ENCODE measurements at regions not wholly inside any gene's neighbourhood (a gene's known extent, or its start where the extent isn't known, plus 50 kb on each side); places are given as distances from the start of the nearest gene placed in this dataset.

DNA sequence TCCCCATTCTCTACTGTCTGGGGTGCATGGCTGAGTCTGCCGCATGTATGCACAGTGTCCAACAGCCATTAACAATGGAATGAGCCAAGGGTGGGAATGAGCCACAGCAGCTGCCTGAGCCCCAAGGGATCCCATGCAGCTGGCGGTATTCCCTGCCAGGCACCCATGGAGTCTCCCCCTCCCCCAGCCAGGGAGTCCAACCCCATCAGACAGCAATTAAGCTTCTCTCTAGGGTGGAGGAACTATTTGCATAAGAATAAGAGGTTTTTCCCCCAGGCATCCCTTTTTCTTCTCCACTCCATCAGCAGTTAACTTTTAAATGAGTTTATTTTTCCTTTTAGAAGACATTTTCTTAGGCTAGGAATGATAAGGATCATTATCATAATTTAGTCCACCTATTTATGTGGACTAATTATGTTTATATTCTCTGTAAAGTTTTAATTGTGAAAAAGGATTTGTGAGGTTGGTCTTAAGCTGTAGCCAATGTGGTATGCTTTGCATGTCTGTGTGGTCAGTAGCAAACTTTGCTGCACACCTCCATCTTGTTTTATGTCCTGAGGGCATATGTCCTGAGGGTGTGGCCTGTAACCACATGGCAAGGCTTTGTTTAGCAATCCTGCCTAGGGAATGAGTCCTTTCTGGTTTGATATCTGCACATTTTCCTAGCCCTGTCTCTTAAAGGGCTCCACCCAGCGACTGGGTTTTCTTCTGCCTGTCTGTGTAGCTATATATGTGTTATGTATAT lies 158.9 kb upstream of the OLIG3 start:
- no peaks in the 10 kb centered on the region for H3K27me3 ChIP-seq (ENCODE audit: control insufficient read depth in 2 of 2, insufficient read depth in 2 of 2, low read length in 2 of 2)
- H3K4me1 ChIP-seq (ENCODE audit: control insufficient read depth in 2 of 2, insufficient read depth in 2 of 2, low read length in 2 of 2), result peaks cover 10 to 33% of the 10 kb centered on the region in 2 donors
- peaks cover 6 to 7% of the 10 kb centered on the region in 2 donors for H3K9me3 ChIP-seq (ENCODE audit: control insufficient read depth in 2 of 2, low read length in 2 of 2)
- H3K36me3 ChIP-seq (ENCODE audit: control insufficient read depth in 2 of 2, insufficient read depth in 2 of 2, low read length in 2 of 2), result no peaks in the 10 kb centered on the region
- H3K27ac ChIP-seq (ENCODE audit: low read depth in 2 of 2, low read length in 2 of 2), result no peak overlapping the region
- no peak overlapping the region for H3K4me3 ChIP-seq (ENCODE audit: low read length in 2 of 2)
- no peak overlapping the region for H3K9ac ChIP-seq (ENCODE audit: low read depth in 1 of 2, low read length in 2 of 2)

DNA sequence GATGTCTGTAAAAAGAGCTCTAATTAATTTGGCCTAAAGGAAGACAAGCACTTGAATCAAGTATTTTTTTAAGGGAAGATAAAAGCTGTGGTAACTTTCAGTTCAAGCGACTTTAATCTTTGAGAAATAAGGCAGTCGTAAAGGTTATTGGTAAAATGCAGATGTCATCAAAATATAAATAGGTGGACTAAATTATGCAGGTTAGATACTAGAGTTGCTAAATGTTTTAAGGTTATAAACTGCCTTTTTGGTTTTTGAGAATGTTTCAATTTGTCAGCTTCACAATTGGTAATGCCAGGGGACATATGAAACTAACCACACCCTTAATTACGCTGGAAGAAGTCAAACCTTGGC lies 159.5 kb upstream of the OLIG3 start:
- Histone ChIP-seq H3K27ac (ENCODE audit: low read depth in 2 of 2, low read length in 2 of 2) (no peak overlapping the region), H3K9me3 (ENCODE audit: control insufficient read depth in 2 of 2, low read length in 2 of 2) (peaks cover 6 to 7% of the 10 kb centered on the region in 2 donors), H3K4me3 (ENCODE audit: low read length in 2 of 2) (no peak overlapping the region), H3K36me3 (ENCODE audit: control insufficient read depth in 2 of 2, insufficient read depth in 2 of 2, low read length in 2 of 2) (no peaks in the 10 kb centered on the region), H3K4me1 (ENCODE audit: control insufficient read depth in 2 of 2, insufficient read depth in 2 of 2, low read length in 2 of 2) (peaks cover 6 to 29% of the 10 kb centered on the region in 2 donors), H3K27me3 (ENCODE audit: control insufficient read depth in 2 of 2, insufficient read depth in 2 of 2, low read length in 2 of 2) (no peaks in the 10 kb centered on the region), H3K9ac (ENCODE audit: low read depth in 1 of 2, low read length in 2 of 2) (no peak overlapping the region)

DNA sequence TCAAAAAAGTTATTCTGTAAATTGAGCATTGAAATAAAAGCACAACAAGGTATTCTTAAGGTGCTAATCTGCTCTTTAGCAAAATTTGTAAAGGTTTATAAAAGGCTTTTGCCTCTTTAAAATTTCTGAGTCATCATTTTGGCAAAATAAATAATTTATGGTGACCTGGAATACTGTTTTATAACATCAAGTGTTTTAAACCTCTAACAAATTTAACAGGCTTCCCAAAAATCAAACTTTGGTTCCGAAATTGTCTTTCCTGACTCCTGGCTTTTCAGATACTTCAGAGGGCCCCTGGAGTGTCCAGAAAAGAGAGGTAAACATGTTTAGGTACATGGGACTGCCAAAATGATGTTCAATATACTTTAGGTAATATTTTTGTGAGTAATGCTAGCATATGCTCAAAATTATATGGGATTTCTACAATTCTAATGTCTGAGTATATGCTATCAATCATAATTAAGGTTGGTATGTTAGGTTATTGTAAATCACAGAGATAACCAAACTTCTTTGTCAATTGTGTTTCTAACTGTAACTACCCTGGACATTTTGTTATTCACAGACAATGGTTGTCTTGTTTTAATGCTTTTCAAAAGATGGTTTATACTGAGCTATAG lies 160.3 kb upstream of the OLIG3 start:
- Histone ChIP-seq H3K27ac (ENCODE audit: low read depth in 2 of 2, low read length in 2 of 2) (no peak overlapping the region), H3K9ac (ENCODE audit: low read depth in 1 of 2, low read length in 2 of 2) (no peak overlapping the region)

DNA sequence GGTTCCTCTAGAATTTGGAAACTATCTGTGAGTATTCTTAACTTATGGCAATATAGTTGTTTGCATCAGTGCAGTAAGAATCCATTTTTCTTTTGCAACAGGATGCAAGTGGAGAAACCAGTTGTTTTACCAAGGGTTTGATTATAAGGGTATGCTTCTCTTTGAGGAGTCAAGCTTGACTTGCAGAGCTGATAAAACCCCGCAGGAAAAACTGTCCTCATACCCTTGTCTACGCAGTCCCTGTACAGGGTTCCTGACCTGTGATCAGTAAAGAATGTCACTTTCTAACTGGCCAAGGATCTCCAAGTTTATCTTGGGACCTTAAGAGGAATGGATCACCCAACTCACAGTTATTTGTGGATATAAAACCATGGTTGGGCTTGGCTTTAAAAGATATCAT lies 161.1 kb upstream of the OLIG3 start:
- H3K4me1 ChIP-seq (ENCODE audit: control insufficient read depth in 2 of 2, insufficient read depth in 2 of 2, low read length in 2 of 2), result peaks cover 7 to 25% of the 10 kb centered on the region in 2 donors
- no peak overlapping the region for H3K9ac ChIP-seq (ENCODE audit: low read depth in 1 of 2, low read length in 2 of 2)
- no peaks in the 10 kb centered on the region for H3K27me3 ChIP-seq (ENCODE audit: control insufficient read depth in 2 of 2, insufficient read depth in 2 of 2, low read length in 2 of 2)
- no peak overlapping the region for H3K27ac ChIP-seq (ENCODE audit: low read depth in 2 of 2, low read length in 2 of 2)
- no peaks in the 10 kb centered on the region for H3K36me3 ChIP-seq (ENCODE audit: control insufficient read depth in 2 of 2, insufficient read depth in 2 of 2, low read length in 2 of 2)
- no peak overlapping the region for H3K4me3 ChIP-seq (ENCODE audit: low read length in 2 of 2)
- H3K9me3 ChIP-seq (ENCODE audit: control insufficient read depth in 2 of 2, low read length in 2 of 2), result peaks cover 6 to 7% of the 10 kb centered on the region in 2 donors

More for the DNA sequence above, 160.3 kb upstream of the OLIG3 start:
- Histone ChIP-seq H3K4me1 (ENCODE audit: control insufficient read depth in 2 of 2, insufficient read depth in 2 of 2, low read length in 2 of 2) (peaks cover 8 to 24% of the 10 kb centered on the region in 2 donors), H3K36me3 (ENCODE audit: control insufficient read depth in 2 of 2, insufficient read depth in 2 of 2, low read length in 2 of 2) (no peaks in the 10 kb centered on the region), H3K9me3 (ENCODE audit: control insufficient read depth in 2 of 2, low read length in 2 of 2) (peaks cover 6 to 7% of the 10 kb centered on the region in 2 donors), H3K4me3 (ENCODE audit: low read length in 2 of 2) (no peak overlapping the region), H3K27me3 (ENCODE audit: control insufficient read depth in 2 of 2, insufficient read depth in 2 of 2, low read length in 2 of 2) (no peaks in the 10 kb centered on the region)

DNA sequence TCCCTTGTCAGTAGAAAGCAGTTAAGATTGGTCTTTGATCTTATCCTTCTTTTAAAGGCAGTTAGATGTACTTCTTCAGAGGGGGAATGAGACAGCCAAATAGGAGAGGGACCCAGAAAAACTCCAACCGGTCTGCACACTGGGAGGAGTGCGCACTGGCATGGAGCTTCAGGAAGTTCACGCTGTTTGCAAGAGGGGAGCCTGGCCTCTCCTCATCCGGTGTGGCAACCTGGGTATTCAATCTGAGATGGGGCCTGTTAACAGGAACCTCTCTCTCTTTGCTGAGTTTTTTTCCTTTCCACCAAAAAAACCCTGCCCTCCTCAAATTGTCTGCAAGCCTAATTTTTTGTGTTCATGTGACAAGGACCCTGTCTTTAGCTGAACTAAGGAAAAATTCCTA lies 162.5 kb upstream of the OLIG3 start:
- no peak overlapping the region for H3K4me3 ChIP-seq (ENCODE audit: low read length in 2 of 2)
- peaks cover 6 to 7% of the 10 kb centered on the region in 2 donors for H3K9me3 ChIP-seq (ENCODE audit: control insufficient read depth in 2 of 2, low read length in 2 of 2)

DNA sequence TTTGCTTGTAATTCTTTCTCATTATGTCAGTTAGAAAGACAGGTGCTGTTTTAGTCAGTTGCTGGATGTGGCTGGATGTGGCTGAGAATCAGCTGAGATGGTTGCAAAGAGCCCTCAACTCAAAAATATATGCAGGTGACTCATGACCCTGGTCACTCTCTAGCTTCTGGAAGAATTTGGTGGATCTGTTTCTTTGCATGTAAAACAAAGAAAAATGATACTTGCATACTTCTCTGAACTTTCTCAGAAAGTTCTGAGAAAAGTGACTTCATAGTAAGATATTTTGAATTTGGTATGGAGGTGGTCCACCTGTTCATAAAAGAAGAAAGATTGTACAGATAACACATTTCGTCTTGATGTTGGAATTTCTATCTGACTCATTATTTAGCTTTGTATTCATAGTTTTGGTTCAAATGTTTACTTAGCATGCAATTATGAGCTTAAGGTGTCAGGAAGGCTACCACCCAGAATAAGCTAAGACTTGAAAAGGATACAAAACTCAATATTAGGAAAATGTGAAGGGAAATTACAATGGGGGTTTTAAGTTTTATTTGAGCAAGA lies 163.2 kb upstream of the OLIG3 start:
- peaks cover 8 to 21% of the 10 kb centered on the region in 2 donors for H3K4me1 ChIP-seq (ENCODE audit: control insufficient read depth in 2 of 2, insufficient read depth in 2 of 2, low read length in 2 of 2)
- no peak overlapping the region for H3K9ac ChIP-seq (ENCODE audit: low read depth in 1 of 2, low read length in 2 of 2)
- H3K27me3 ChIP-seq (ENCODE audit: control insufficient read depth in 2 of 2, insufficient read depth in 2 of 2, low read length in 2 of 2), result no peaks in the 10 kb centered on the region
- no peaks in the 10 kb centered on the region for H3K36me3 ChIP-seq (ENCODE audit: control insufficient read depth in 2 of 2, insufficient read depth in 2 of 2, low read length in 2 of 2)
- H3K4me3 ChIP-seq (ENCODE audit: low read length in 2 of 2), result no peak overlapping the region
- no peak overlapping the region for H3K27ac ChIP-seq (ENCODE audit: low read depth in 2 of 2, low read length in 2 of 2)
- H3K9me3 ChIP-seq (ENCODE audit: control insufficient read depth in 2 of 2, low read length in 2 of 2), result peaks cover 6 to 7% of the 10 kb centered on the region in 2 donors

More for the DNA sequence above, 162.5 kb upstream of the OLIG3 start:
- Histone ChIP-seq H3K4me1 (ENCODE audit: control insufficient read depth in 2 of 2, insufficient read depth in 2 of 2, low read length in 2 of 2) (peaks cover 11 to 25% of the 10 kb centered on the region in 2 donors), H3K27me3 (ENCODE audit: control insufficient read depth in 2 of 2, insufficient read depth in 2 of 2, low read length in 2 of 2) (no peaks in the 10 kb centered on the region), H3K27ac (ENCODE audit: low read depth in 2 of 2, low read length in 2 of 2) (no peak overlapping the region), H3K36me3 (ENCODE audit: control insufficient read depth in 2 of 2, insufficient read depth in 2 of 2, low read length in 2 of 2) (no peaks in the 10 kb centered on the region), H3K9ac (ENCODE audit: low read depth in 1 of 2, low read length in 2 of 2) (no peak overlapping the region)

DNA sequence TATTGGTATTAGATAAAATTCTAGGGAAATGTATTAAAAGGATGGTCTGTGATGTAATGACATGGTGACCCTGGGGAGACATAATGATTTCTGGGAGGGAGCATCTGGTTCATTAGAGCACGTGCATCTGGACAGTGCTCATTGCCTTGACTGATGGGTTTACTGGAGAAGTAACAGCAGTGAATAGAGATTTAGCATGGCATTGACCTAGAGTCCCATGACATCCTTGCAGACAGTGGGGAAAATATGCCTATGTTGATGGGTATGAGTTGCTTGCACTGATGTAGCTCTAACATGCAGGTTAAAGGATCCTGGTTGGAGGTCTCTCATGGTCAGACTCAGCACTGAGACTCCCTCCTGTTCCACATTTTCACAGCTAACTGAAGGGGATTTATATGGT lies 164.1 kb upstream of the OLIG3 start:
- no peaks in the 10 kb centered on the region for H3K36me3 ChIP-seq (ENCODE audit: control insufficient read depth in 2 of 2, insufficient read depth in 2 of 2, low read length in 2 of 2)
- H3K4me3 ChIP-seq (ENCODE audit: low read length in 2 of 2), result no peak overlapping the region
- H3K27me3 ChIP-seq (ENCODE audit: control insufficient read depth in 2 of 2, insufficient read depth in 2 of 2, low read length in 2 of 2), result no peaks in the 10 kb centered on the region
- H3K9ac ChIP-seq (ENCODE audit: low read depth in 1 of 2, low read length in 2 of 2), result no peak overlapping the region
- H3K4me1 ChIP-seq (ENCODE audit: control insufficient read depth in 2 of 2, insufficient read depth in 2 of 2, low read length in 2 of 2), result peaks cover 8 to 17% of the 10 kb centered on the region in 2 donors
- no peak overlapping the region for H3K27ac ChIP-seq (ENCODE audit: low read depth in 2 of 2, low read length in 2 of 2)
- peaks cover 5 to 7% of the 10 kb centered on the region in 2 donors for H3K9me3 ChIP-seq (ENCODE audit: control insufficient read depth in 2 of 2, low read length in 2 of 2)

DNA sequence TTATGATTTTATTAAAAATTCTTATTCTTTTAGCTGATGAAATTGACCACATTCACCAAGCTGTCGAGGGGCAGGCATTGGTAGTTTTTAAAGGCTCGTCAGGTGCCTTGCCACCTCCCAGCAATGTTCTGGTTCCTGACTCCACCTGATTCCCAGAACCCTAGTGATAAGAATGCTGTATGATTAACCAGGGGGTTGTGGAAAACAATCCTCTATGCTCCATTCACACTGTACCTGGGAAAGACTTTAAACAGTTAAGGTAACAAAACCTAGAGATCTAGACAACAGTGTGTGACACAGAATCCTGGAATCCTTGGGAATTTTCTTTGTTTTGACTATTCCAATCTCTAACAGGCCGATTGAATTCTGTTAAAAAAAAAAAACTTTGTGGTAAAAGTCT lies 165.7 kb upstream of the OLIG3 start:
- Histone ChIP-seq H3K27me3 (ENCODE audit: control insufficient read depth in 2 of 2, insufficient read depth in 2 of 2, low read length in 2 of 2) (no peaks in the 10 kb centered on the region), H3K36me3 (ENCODE audit: control insufficient read depth in 2 of 2, insufficient read depth in 2 of 2, low read length in 2 of 2) (no peaks in the 10 kb centered on the region), H3K9ac (ENCODE audit: low read depth in 1 of 2, low read length in 2 of 2) (no peak overlapping the region), H3K4me3 (ENCODE audit: low read length in 2 of 2) (no peak overlapping the region), H3K4me1 (ENCODE audit: control insufficient read depth in 2 of 2, insufficient read depth in 2 of 2, low read length in 2 of 2) (peaks cover 8 to 17% of the 10 kb centered on the region in 2 donors), H3K9me3 (ENCODE audit: control insufficient read depth in 2 of 2, low read length in 2 of 2) (no peaks in the 10 kb centered on the region), H3K27ac (ENCODE audit: low read depth in 2 of 2, low read length in 2 of 2) (peak overlapping the region in 1 of 2 donors; percentile 4)

DNA sequence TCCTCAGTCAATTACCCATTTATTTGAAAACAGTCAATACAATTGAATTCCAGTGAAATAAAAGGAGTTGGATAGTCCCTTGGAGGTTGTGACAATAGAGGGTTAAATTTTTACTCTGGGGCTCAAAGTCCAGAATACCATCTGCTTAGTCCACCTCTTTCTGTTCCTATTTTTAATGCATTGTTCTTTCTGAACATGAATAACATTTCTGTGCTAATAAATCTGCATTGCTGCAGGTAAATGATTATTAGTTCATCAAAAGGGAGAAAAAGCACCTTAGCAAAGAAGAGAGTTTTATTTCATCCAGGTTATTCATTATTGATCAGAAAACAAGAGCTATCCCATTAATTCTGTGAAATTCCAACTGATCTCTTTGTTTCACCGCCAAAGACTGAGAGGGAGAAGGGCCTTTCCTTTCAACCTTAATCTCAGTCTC lies 166.1 kb upstream of the OLIG3 start:
- Histone ChIP-seq H3K36me3 (ENCODE audit: control insufficient read depth in 2 of 2, insufficient read depth in 2 of 2, low read length in 2 of 2) (no peaks in the 10 kb centered on the region), H3K9ac (ENCODE audit: low read depth in 1 of 2, low read length in 2 of 2) (no peak overlapping the region), H3K9me3 (ENCODE audit: control insufficient read depth in 2 of 2, low read length in 2 of 2) (no peaks in the 10 kb centered on the region), H3K27ac (ENCODE audit: low read depth in 2 of 2, low read length in 2 of 2) (peak overlapping the region in 1 of 2 donors; percentile 4), H3K4me3 (ENCODE audit: low read length in 2 of 2) (no peak overlapping the region), H3K27me3 (ENCODE audit: control insufficient read depth in 2 of 2, insufficient read depth in 2 of 2, low read length in 2 of 2) (no peaks in the 10 kb centered on the region), H3K4me1 (ENCODE audit: control insufficient read depth in 2 of 2, insufficient read depth in 2 of 2, low read length in 2 of 2) (peaks cover 8 to 17% of the 10 kb centered on the region in 2 donors)

DNA sequence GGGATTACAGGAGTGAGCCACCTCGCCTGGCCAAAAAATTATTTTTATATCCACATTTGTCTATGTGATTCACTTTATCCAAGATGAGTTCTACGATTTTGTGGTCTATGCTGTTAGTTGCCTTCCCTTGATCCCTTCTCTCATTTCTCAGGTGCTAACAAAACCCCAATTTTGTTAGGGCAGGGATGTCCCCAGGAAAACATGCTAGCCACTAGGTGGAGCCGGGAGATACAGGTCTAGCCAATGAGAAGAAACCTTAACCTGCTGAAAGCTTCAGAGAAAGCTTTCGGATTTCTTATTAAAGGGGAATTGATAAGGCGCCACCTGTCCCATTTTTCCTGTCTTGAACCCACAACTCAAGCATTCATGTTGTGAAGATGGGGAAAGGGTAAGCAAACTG lies 167.4 kb upstream of the OLIG3 start:
- Histone ChIP-seq H3K27me3 (ENCODE audit: control insufficient read depth in 2 of 2, insufficient read depth in 2 of 2, low read length in 2 of 2) (no peaks in the 10 kb centered on the region), H3K9ac (ENCODE audit: low read depth in 1 of 2, low read length in 2 of 2) (no peak overlapping the region), H3K36me3 (ENCODE audit: control insufficient read depth in 2 of 2, insufficient read depth in 2 of 2, low read length in 2 of 2) (no peaks in the 10 kb centered on the region), H3K27ac (ENCODE audit: low read depth in 2 of 2, low read length in 2 of 2) (no peak overlapping the region), H3K4me3 (ENCODE audit: low read length in 2 of 2) (no peak overlapping the region), H3K4me1 (ENCODE audit: control insufficient read depth in 2 of 2, insufficient read depth in 2 of 2, low read length in 2 of 2) (peaks cover 8 to 17% of the 10 kb centered on the region in 2 donors), H3K9me3 (ENCODE audit: control insufficient read depth in 2 of 2, low read length in 2 of 2) (no peaks in the 10 kb centered on the region)

All from mucosa of rectum (tissue), 2 donors.